Sigmoid colon (tissue), 4 donors: ENCODE measurements at regions not wholly inside any gene's neighbourhood (a gene's known extent, or its start where the extent isn't known, plus 50 kb on each side); places are given as distances from the start of the nearest gene placed in this dataset.

Experiments
- EP300 ChIP-seq, 4 donors: sonication (generic); formaldehyde crosslinking; IDR thresholded peaks; one replicate each; pipeline ENCODE4 v1.6.1; 2017; ENCODE audit warnings: antibody characterized with exemption in 4 of 4
- POLR2A ChIP-seq, 2 donors: fragments of 450-650 bp; IDR thresholded peaks; one replicate each; pipeline ENCODE4 v1.6.1; 2016; ENCODE audit warnings: antibody characterized with exemption in 2 of 2, mild to moderate bottlenecking in 2 of 2, moderate library complexity in 2 of 2
- POLR2AphosphoS5 ChIP-seq, 4 donors: sonication (generic); formaldehyde crosslinking; IDR thresholded peaks; one replicate each; pipeline ENCODE4 v1.6.1; 2017; ENCODE audit warnings: antibody characterized with exemption in 4 of 4
- TF ChIP-seq, protein P1 (sequence below), 4 experiments: fragments of 450-650 bp in 3 of 4; fragments of 200-600 bp in 1 of 4; IDR thresholded peaks; one replicate each; pipeline ENCODE4 v1.5.1; 2016 to 2019; ENCODE audit warnings: antibody characterized with exemption in 4 of 4, mild to moderate bottlenecking in 3 of 4, moderate library complexity in 2 of 4

DNA sequence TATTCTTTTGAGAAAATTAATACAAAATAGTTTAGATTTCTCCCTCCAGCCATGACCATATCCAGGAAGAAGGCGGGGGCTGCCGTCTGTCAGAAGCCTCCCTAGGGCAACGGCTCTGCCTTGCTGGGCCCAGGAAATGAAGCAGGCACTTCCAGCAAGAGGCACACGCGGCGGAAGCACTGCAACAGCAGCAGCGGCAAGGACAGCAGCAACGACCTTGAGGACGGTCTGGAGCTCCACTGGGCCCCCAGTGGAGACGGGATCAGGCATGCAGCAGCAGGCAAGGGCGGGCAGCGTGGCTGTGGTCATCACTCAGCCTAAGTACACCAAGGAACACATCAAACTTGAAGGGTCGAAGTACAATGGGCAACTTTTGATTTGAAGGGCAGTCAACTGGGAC, 61.3 kb upstream of the EPHA6 start:
- no peak for TF ChIP-seq POLR2A (IDR thresholded peaks at IDR 0.05)
- TF ChIP-seq, protein P1, sequence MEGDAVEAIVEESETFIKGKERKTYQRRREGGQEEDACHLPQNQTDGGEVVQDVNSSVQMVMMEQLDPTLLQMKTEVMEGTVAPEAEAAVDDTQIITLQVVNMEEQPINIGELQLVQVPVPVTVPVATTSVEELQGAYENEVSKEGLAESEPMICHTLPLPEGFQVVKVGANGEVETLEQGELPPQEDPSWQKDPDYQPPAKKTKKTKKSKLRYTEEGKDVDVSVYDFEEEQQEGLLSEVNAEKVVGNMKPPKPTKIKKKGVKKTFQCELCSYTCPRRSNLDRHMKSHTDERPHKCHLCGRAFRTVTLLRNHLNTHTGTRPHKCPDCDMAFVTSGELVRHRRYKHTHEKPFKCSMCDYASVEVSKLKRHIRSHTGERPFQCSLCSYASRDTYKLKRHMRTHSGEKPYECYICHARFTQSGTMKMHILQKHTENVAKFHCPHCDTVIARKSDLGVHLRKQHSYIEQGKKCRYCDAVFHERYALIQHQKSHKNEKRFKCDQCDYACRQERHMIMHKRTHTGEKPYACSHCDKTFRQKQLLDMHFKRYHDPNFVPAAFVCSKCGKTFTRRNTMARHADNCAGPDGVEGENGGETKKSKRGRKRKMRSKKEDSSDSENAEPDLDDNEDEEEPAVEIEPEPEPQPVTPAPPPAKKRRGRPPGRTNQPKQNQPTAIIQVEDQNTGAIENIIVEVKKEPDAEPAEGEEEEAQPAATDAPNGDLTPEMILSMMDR (IDR thresholded peaks at IDR 0.05) = no peak
- no peak for TF ChIP-seq EP300 (IDR thresholded peaks at IDR 0.05)
- no peak for TF ChIP-seq POLR2AphosphoS5 (IDR thresholded peaks at IDR 0.05)
